Colonic mucosa (tissue), 4 donors: ENCODE measurements at regions not wholly inside any gene's neighbourhood (a gene's known extent, or its start where the extent isn't known, plus 50 kb on each side); places are given as distances from the start of the nearest gene placed in this dataset.

Experiments
- DNase-seq: peaks from one replicate; pipeline ENCODE4 v3.0.0-alpha.2; 2020
- H3K27ac ChIP-seq: fragments of 200-600 bp; one replicate; pipeline ENCODE4 v1.8.0; 2021
- H3K27me3 ChIP-seq: fragments of 200-600 bp; one replicate; pipeline ENCODE4 v1.8.0; 2021
- H3K36me3 ChIP-seq: fragments of 200-600 bp; one replicate; pipeline ENCODE4 v1.8.0; 2021
- H3K4me1 ChIP-seq: fragments of 200-600 bp; one replicate; pipeline ENCODE4 v1.8.0; 2021; ENCODE audit warnings: mild to moderate bottlenecking
- H3K4me3 ChIP-seq: fragments of 200-600 bp; one replicate; pipeline ENCODE4 v1.8.0; 2021
- H3K9ac ChIP-seq, 2 donors: one replicate each; pipeline ENCODE4 v1.7.0; 2013; ENCODE audit warnings: control low read depth in 2 of 2, low read depth in 2 of 2, low read length in 2 of 2
- H3K9me3 ChIP-seq: fragments of 200-600 bp; one replicate; pipeline ENCODE4 v1.8.0; 2021
- CTCF ChIP-seq: fragments of 200-600 bp; IDR thresholded peaks from one replicate; pipeline ENCODE4 v1.8.0; 2022; ENCODE audit warnings: antibody characterized with exemption, mild to moderate bottlenecking
- intact Hi-C: fragments of 100-400 bp; cut with DNase I; formaldehyde crosslinking; loops from one replicate; pipeline ENCODE4 v1.14.1; 2022
- donor health status: healthy.
- donor health status: DM: no; HTN: no; CAD: no.
- donor health status: DM: no; HTN: no; CAD: no.

- Histone ChIP-seq H3K27ac (no peak overlapping the region), H3K9ac (no peak overlapping the region), H3K4me3 (no peak overlapping the region), H3K4me1 (no peaks in the 10 kb centered on the region), H3K27me3 (no peaks in the 10 kb centered on the region), H3K9me3 (no peaks in the 10 kb centered on the region), H3K36me3 (no peaks in the 10 kb centered on the region)
- DNase-seq = no peak
- intact Hi-C loops = no loop called here
- no peak for TF ChIP-seq CTCF
These were observed 108.6 kb upstream of the TMEM161B start for GRCh38 chr5:88377240-88377639.

DNA sequence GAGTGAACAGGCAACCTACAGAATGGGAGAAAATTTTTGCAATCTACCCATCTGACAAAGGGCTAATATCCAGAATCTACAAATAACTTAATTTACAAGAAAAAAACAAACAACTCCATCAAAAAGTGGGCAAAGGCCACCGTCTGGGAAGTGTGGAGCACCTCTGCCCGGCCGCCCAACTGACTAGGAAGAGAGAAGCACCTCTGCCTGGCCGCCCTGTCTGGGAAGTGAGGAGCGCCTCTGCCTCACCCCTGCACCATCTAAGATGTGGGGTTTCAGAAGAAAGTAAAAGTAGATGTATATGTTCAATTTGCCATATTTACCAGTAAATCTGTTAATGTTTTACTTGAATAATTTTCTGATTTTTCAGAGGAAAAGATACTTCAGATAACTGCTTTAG is 108.1 kb upstream of the TMEM161B start:
- no peak for DNase-seq
- no peak for TF ChIP-seq CTCF
- intact Hi-C loops = no loop called here
- H3K9ac ChIP-seq = no peak overlapping the region
- H3K27me3 ChIP-seq = no peaks in the 10 kb centered on the region
- no peaks in the 10 kb centered on the region for H3K4me1 ChIP-seq
- no peak overlapping the region for H3K27ac ChIP-seq
- no peaks in the 10 kb centered on the region for H3K9me3 ChIP-seq
- no peak overlapping the region for H3K4me3 ChIP-seq
- H3K36me3 ChIP-seq = no peaks in the 10 kb centered on the region

DNA sequence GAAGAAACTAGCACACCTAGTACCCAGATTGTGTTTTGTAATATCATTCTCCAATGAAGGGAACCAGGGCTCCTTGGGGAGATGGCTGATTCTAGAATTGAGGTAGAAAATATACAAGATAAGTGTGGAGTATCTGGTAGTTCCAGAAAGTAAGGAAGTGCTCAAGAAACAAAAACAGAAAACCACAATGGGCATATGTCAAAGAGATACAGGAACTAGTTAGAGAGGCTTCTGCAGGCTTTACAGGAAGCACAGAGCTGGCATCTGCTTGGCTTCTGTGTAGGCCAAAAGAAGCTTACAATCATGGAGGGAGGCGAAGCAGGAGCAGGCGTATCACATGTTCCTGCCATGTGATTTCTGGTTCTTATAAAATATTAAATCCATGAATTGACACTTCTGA is 105.7 kb upstream of the TMEM161B start:
- no peaks in the 10 kb centered on the region for H3K9me3 ChIP-seq
- no peaks in the 10 kb centered on the region for H3K27me3 ChIP-seq
- no peak overlapping the region for H3K27ac ChIP-seq
- no peaks in the 10 kb centered on the region for H3K36me3 ChIP-seq
- H3K4me1 ChIP-seq = no peaks in the 10 kb centered on the region
- intact Hi-C loops = no loop called here
- H3K4me3 ChIP-seq = no peak overlapping the region
- H3K9ac ChIP-seq = no peak overlapping the region
- TF ChIP-seq CTCF = no peak
- no peak for DNase-seq

DNA sequence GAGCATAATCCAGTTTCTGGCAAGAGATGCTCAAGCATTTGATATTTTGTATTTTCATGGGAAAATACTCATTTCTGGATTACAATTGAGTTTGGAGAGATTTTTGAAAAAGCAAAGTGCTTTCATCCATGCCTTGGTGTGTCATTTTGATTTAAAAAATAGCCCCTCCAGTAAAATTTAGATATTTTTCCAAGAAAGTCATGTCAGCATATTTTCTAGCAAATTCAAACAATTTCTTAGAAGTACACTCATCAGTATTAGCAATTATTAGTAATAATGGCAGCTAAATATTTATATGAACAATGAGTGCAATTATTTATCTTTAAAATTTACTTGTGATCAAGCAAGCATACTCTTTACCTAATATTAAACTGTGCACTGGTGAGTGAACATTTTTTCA is 102.2 kb upstream of the TMEM161B start:
- no peak overlapping the region for H3K4me3 ChIP-seq
- intact Hi-C loops = no loop called here
- no peak for TF ChIP-seq CTCF
- no peak for DNase-seq
- no peaks in the 10 kb centered on the region for H3K36me3 ChIP-seq
- H3K27ac ChIP-seq = no peak overlapping the region
- no peak overlapping the region for H3K9ac ChIP-seq
- no peaks in the 10 kb centered on the region for H3K9me3 ChIP-seq
- no peaks in the 10 kb centered on the region for H3K4me1 ChIP-seq
- no peaks in the 10 kb centered on the region for H3K27me3 ChIP-seq

GRCh38 chr5:88368201-88368600 is 99.6 kb upstream of the TMEM161B start:
- Histone ChIP-seq H3K36me3 (no peaks in the 10 kb centered on the region), H3K27me3 (no peaks in the 10 kb centered on the region), H3K9ac (no peak overlapping the region), H3K4me3 (no peak overlapping the region), H3K9me3 (no peaks in the 10 kb centered on the region), H3K4me1 (no peaks in the 10 kb centered on the region), H3K27ac (no peak overlapping the region)
- TF ChIP-seq CTCF = no peak
- DNase-seq = no peak
- intact Hi-C loops = no loop called here

GRCh38 chr5:88364991-88365390 is 96.3 kb upstream of the TMEM161B start:
- Histone ChIP-seq H3K4me1 (no peaks in the 10 kb centered on the region), H3K36me3 (no peaks in the 10 kb centered on the region), H3K9me3 (no peaks in the 10 kb centered on the region), H3K4me3 (no peak overlapping the region), H3K9ac (no peak overlapping the region), H3K27me3 (no peaks in the 10 kb centered on the region), H3K27ac (no peak overlapping the region)
- TF ChIP-seq CTCF = no peak
- intact Hi-C loops = no loop called here
- DNase-seq = no peak
